GM10248 (cell line): ENCODE measurements at regions not wholly inside any gene's neighbourhood (a gene's known extent, or its start where the extent isn't known, plus 50 kb on each side); places are given as distances from the start of the nearest gene placed in this dataset.

Source experiments
- CTCF ChIA-PET: fragments of 300-600 bp; sonication (Branson Sonifier 250); formaldehyde crosslinking; extraction: SDS; loops from one replicate; lab custom pipeline; 2021; ENCODE audit warnings: antibody characterized with exemption; lab: Yijun Ruan, JAX
- POLR2A ChIA-PET: fragments of 350-650 bp; sonication (Branson Sonifier 250); formaldehyde crosslinking; extraction: SDS; loops from one replicate; lab custom pipeline; 2020; ENCODE audit warnings: antibody characterized with exemption; lab: Yijun Ruan, JAX
- DNase-seq: peaks from one replicate; pipeline ENCODE4 v3.0.0; 2012; ENCODE audit errors: extremely low spot score
- TF ChIP-seq, protein P1 (sequence below): IDR thresholded peaks from 2 replicates; pipeline ENCODE4 v1.5.1; 2012; ENCODE audit warnings: mild to moderate bottlenecking, low read depth; ENCODE audit errors: extremely low read depth, missing control alignments, control extremely low read depth

GRCh38 chr12:127383281-127383680 is 883.7 kb upstream of the TMEM132C start:
- ChIA-PET CTCF (no interaction called here), POLR2A (no interaction called here)
- DNase-seq, result no peak
- TF ChIP-seq, protein P1, sequence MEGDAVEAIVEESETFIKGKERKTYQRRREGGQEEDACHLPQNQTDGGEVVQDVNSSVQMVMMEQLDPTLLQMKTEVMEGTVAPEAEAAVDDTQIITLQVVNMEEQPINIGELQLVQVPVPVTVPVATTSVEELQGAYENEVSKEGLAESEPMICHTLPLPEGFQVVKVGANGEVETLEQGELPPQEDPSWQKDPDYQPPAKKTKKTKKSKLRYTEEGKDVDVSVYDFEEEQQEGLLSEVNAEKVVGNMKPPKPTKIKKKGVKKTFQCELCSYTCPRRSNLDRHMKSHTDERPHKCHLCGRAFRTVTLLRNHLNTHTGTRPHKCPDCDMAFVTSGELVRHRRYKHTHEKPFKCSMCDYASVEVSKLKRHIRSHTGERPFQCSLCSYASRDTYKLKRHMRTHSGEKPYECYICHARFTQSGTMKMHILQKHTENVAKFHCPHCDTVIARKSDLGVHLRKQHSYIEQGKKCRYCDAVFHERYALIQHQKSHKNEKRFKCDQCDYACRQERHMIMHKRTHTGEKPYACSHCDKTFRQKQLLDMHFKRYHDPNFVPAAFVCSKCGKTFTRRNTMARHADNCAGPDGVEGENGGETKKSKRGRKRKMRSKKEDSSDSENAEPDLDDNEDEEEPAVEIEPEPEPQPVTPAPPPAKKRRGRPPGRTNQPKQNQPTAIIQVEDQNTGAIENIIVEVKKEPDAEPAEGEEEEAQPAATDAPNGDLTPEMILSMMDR, result no peak

DNA sequence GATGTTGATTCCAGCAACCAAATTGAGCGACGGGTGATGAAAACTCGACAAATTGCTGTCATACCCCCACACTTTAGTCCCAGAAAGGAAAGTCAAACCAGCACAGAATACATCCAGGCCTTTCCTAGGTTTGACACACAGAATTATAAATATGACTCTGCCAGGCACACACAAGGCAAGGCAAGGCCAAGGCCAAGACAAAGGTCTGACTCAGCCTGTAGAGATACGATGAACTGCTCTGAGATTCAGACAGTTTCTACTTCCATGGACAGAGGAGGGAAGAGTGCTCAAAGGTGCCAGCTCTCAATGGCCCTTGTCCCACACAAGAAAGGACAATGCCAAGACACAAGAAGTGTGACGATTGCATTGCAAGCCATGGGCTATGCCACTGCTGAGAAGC is 880.2 kb upstream of the TMEM132C start:
- TF ChIP-seq, protein P1, result no peak
- ChIA-PET CTCF (no interaction called here), POLR2A (no interaction called here)
- no peak for DNase-seq

GRCh38 chr12:127388985-127389384 is 878.0 kb upstream of the TMEM132C start:
- no peak for DNase-seq
- TF ChIP-seq, protein P1, result no peak
- ChIA-PET POLR2A (no interaction called here), CTCF (no interaction called here)

GRCh38 chr12:127389923-127390322 is 877.0 kb upstream of the TMEM132C start:
- POLR2A ChIA-PET, result no interaction called here
- CTCF ChIA-PET, result interaction anchor here (1.6 to 1.7 kb wide), 2 partner anchors 9 to 10 kb away, joined by 4 to 6 read pairs; no protein-coding TSS in a partner anchor
- TF ChIP-seq, protein P1, result no peak
- DNase-seq, result no peak

DNA sequence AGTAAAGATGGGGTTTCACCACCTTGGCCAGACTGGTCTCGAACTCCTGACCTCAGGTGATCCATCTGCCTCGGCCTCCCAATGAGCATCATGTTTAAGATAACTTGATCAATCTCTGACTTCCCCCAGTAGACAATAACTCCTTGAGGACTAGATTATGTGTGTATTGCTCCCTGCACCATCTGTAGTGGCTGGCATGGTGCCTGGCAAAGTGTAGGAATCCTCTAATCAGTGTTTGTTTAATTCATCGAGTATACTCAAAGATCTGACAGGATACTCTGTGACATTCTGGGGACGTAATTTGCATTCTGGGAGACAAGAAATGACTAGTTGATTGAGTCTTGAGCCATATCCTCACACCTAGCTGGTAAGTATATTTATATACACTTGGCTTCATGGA is 873.5 kb upstream of the TMEM132C start:
- DNase-seq, result no peak
- TF ChIP-seq, protein P1, result no peak
- ChIA-PET POLR2A (no interaction called here), CTCF (interaction anchor here (1.4 kb wide), 1 partner anchor 9 kb away, joined by 3 read pairs; no protein-coding TSS in a partner anchor)

GRCh38 chr12:127393896-127394295 is 873.1 kb upstream of the TMEM132C start:
- ChIA-PET POLR2A (no interaction called here), CTCF (interaction anchor here (1.4 kb wide), 1 partner anchor 8 kb away, joined by 3 read pairs; no protein-coding TSS in a partner anchor)
- no peak for DNase-seq
- TF ChIP-seq, protein P1, result no peak

DNA sequence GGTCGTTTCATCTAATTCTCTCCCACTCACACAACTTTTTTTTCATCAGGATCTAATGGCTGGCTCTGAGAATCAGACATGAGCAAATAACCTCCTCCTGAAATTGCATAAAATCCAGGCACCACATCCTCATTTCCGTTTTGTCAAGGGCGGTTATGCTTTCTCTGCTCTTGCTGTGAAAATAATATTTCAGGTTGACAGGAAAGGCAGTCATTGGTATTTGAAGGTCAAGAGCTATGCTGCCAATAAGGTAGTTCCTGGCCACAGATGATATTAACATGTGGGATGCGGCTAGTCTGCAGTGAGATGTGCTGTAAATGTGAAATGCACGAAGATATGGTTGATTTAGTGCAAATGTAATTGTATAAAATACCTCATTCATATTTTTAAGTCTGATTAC is 870.2 kb upstream of the TMEM132C start:
- TF ChIP-seq, protein P1, result no peak
- DNase-seq, result no peak
- CTCF ChIA-PET, result no interaction called here
- POLR2A ChIA-PET, result no interaction called here
